CD4-positive, alpha-beta T cell treated with Interleukin-4 for 1 hour (primary cell): ENCODE measurements at regions not wholly inside any gene's neighbourhood (a gene's known extent, or its start where the extent isn't known, plus 50 kb on each side); places are given as distances from the start of the nearest gene placed in this dataset.

ENCODE experiments used
- DNase-seq, 2 donors: peaks; one replicate each; pipeline ENCODE4 v3.0.0-alpha.2; 2020 to 2022

DNA sequence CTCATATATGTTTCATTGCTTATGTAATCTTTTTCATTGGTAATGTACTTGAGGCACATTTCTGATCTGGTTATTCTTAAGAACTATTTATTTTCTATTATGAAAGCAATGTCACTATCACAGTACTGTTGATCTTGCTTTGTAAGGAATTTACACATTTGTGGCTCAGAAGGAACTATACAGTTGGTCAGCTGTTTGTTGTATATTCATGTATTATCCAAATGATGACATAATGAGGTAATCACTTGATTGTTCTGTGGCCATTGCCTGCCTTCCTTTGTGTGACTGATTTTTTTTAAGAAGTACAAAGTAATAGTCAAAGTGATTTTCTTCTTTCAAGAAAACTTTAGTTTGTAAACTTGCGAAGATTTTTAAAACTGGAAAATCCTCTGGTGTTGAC is 399.9 kb downstream of the TMEM161B start:
- DNase-seq = no peak

DNA sequence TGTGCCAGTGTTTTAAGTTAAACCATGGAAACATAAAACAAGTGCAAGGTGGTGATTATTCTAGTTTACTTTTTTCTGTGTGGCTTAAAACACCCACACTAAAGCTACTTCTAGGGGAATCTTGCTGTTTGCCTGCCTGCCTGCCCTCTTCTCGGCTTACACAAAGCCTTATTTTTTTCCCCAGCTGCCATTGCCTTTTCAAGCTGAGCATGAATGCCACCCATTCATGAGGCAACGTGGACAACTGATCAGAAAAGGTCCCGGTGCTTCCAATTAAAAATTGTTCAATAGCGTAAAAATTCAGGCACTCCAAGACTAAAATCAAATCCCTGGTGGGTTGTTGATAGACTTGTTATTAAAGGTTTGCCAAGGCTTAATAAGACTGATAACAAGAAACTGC is 401.4 kb downstream of the TMEM161B start:
- DNase-seq = no peak

DNA sequence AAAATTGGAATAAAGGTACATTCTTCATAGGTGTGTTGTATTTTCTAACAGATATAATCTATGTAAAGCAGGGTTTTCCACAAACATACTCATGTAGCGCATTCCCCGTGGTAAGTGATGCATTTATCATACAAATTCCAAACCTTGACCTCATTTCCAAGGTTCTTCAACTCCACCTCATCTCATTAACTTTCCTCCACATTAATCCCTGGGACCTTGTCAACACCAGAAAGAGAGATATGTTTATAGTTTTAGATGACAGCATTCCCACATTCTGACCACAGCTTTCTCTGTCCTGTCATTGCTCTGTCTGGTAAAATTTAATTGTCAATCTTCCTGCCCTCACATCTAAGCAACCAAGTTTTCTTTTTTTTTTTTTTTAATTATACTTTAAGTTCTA is 415.1 kb downstream of the TMEM161B start:
- DNase-seq = no peak

DNA sequence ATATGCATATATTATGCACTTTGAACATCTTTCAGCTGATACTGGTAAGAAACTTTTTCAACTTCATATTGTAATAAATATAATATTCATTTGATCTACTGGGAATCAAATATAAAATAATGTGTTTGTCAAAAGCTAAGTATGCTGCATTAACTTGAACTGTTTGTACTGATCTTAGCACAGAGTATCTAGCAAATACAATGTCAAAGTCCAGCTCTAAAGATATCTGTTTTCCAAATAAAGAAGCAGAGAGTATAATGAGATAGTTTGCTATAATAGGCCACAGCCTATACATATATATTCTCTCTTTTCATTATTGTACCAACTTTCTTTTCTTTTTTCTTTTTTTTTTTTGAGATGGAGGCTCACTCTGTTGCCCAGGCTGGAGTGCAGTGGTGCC is 417.0 kb downstream of the TMEM161B start:
- no peak for DNase-seq

DNA sequence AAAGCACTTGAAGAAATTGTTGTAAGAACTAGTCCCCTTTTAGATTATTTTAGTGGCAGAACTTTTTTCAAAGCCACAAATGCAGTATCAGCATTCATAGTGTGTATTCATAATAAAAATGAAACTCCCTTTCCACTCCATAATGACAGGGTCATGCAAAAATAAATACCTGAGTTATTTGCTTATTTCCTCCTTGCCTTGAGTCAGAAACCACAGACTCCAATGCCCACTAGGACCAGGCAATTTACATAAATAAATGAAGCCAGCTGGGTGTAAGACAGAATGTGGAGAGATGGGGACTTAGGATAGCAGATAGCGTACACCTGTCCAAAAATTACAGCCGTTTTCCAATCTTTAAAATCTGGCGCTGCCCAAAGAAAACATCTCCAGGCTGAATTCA is 417.8 kb downstream of the TMEM161B start:
- DNase-seq = no peak

DNA sequence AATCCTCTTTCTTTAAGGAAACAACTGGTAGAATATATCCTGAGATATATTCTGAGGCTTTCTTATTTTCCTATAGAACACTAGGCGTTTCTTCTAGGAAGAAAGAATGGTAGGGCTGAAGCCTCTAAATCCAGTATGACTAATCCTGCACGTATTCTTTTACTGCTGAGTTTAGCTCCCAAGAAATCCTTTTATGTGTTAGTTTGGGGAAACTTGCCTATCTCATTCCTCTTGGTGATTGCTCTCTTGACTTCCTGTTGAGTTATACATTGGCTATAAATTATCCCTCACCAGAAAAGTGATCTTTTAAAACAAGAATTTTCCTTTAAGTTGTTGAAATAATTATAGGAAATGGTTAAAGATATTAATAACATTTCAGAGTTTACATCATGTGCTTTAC is 422.9 kb downstream of the TMEM161B start:
- DNase-seq = no peak

DNA sequence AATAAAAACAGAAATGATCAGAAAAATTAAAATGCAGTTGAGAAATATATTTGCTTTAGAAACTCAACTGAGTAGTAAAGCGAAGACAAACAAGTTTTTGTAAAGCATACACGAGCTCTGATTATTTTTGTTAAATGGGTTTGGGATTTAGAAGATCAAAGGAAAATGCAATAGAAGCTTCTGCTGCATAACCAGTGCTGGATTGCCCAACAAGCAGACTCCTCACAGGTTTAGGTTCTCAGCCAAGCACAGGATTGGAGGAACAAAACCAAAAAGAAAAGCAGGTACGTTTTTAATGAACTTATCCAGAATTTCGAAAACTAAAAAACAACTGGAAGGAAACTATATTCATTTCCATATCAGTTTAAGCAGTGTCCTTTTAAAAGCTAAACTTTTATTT is 423.8 kb downstream of the TMEM161B start:
- no peak for DNase-seq

DNA sequence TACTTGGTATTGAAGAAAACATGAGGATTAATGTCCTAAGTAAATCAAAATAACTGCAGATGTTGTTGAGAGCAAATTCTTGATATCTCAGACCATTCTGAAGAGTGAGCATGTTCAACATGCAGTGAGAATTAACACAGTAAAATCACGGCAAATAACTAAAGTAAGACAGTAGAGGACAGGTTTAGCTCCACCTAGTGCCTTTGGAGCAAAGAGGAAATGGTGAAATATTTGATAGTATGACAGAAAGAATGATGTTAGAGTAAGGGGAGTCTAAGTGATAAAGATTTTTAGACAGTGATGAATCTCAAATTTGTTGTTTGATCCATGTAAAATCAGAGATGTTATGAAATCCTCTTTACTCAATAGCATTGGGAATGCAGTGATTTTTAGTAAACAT is 424.2 kb downstream of the TMEM161B start:
- no peak for DNase-seq

DNA sequence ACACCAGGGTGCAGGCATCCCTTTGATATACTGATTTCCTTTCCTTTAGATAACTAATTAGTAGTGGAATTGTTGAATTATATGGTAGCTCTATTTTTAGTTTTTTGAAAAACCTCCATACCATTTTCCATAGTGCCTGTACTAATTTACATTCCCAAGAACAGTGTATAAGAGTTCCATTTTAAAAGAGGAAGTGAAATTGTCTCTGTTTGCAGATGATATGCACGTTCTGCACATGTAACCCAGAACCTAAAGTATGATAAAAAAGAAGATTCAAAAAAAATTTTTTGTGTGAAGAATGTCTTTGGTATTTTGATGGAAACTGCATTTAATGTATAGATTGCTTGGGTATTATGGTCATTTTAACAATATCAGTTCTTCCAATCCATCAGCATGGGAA is 424.0 kb upstream of the CCNH start:
- DNase-seq = no peak

DNA sequence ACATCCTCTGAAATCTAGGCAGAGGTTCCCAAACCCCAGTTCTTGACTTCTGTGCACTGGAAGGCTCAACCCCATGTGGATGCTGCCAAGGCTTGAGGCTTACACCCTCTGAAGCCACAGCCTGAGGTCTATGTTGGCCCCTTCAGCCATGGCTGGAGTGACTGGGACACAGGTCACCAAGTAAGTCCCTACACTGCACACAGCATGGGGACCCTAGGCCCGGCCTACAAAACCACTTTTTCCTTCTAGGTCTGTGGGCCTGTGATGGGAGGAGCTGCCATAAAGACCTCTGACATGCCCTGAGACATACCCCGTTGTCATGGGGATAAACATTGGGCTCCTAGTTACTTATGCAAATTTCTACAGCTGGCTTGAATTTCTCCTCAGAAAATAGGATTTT is 418.8 kb upstream of the CCNH start:
- DNase-seq = no peak

DNA sequence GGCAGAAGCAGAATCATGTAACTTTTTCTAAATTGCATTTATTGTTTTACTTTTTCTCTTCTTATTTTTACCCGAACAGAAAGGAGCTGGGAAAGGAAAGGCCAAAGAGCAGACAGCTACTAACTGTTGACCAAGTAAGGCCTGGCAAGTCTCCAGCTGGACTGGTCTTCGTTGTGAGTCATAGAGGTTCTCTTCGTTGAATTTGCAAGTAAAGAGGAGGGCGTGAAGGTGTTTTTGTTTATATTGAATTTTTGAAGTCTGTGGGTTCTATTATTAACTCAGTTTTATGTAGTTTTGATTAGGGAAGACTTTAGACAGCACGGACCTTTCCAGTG is 416.5 kb upstream of the CCNH start:
- DNase-seq = no peak

DNA sequence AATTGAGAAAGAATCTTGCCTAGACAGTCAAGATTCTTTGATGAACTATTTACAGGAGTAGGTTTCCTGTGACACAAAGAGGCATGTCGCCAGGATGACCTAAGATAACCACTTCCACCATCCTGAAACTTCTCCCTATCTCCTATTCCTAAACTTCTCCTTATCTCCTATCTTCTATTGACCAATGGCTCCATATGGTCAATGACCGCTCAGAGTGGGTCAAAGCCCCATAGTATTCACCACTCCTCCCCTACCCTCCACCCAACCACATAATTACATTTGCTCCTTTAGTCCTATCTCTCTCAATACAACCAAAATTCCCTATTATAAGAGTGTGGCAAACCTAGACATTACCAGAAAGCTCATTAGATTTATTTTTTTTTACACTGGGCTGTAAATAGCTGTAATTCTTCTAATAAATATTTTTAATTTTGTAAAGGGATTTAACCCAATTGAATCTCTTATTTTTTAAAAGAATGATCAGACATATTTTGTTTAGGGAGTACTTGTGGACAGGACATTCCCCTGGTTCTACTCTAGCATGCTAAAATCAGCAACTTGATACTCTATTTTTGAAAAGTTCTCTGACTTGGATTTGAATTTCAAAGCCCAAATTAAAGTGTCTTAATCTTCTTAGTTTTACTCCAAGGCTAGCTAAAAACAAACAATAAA is 416.0 kb upstream of the CCNH start:
- DNase-seq = no peak

DNA sequence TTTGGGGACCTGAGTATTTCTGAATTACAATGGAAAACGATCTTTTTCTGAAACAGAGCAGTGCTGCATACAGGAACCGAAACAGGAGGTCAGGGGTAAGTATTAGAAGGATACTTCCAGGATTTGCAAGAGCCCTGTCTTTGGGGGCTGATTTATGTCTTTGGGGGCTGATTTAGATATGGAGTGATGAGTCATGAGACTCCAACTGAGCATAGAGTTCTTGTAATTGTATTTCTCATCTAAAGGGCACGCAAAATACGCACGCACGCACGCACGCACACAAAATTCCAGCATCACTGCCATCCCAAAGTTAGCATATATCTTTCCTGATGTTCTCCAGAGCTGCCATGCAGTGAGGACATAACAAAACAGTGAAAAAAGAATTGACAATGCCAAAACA is 414.8 kb upstream of the CCNH start:
- no peak for DNase-seq

DNA sequence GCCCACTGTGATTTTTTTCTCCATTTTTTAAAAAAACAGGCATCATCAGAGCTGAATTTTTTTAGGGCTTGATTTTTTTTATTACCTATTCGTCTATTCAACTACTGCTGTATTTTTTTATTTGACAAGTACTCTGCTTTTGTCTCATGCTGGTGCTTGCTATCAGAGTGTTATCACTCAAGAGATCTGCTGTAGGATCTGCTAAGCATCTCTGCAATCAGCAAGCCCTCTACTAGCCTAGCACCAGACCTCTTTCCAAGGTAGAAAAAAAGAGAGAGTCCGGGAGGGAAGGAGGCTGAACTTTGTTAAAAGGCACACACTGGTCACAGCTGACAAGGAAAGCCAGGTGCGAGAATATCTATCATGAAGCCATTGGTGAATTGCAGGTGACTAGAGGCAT is 413.8 kb upstream of the CCNH start:
- no peak for DNase-seq

DNA sequence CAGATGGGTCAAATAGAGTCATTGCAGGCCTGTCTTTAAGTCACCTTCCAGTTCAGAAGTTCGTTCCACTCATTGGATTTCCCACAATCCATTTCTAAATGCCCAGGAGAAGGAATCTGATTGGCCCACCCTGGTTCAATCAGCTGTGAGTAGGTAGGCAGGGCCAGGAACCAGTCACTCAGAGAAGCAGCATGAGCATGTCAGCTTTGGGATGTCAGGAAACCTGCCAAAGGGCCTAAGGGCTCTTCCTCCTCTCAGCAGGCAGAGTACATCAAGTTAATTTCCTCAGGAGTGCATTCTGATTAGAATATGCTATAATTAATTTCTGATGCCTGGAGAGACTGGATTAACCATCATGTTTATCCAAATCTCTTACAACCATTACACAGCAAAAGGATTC is 412.9 kb upstream of the CCNH start:
- no peak for DNase-seq

DNA sequence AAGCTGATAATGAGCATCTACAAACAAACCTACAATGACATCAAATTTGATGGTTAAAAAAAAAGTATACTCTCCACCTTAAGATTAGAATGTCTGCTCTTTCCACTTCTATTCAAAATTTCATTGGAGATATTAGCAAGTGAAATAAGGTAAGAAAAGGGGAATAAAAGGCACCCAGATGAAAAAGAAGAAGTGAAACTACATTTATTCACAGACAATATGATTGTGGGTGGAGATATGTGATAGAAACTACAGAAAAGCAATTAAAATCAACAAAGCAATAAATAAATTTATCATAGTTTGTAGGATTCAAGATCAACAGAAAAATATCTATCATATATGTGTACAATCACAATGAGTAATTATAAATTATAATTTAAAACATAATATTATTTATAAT is 395.1 kb upstream of the CCNH start:
- no peak for DNase-seq

DNA sequence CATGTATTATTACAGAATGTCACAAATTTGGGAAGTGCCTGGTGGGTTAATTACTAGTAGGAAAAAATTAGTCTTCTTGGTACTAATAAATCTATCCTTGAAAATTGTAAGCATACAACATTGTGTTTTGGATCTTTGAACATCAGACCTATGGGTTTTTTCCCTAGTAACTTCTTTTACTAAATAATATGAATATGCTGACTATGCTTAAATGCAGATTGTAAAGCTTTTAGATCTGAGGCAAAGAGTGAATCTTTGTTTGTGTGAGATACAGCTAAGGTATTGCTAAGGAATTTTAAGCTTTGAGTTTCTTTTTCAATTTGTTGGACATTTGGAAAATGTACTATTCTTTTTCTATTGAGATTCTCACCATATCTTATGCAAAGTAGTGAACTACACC is 390.6 kb upstream of the CCNH start:
- no peak for DNase-seq

DNA sequence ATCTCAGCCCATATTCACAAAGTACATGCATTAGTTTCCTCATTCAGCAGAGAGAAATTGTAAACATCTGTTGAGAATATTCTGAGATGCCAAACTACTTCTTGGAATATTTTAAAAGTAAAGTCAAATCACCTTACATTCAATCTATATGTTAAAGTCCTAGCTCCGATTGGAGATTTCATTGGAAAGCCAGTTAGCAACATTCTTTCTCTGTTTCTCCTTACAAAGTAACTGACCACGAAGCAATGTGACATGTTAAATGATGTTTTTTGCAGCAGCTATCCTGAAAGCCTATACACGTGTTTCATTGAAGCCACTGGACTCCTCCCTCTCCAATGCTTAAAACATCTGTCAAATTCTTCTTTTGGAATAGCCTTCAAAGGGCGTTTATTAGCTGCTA is 379.1 kb upstream of the CCNH start:
- DNase-seq = no peak

DNA sequence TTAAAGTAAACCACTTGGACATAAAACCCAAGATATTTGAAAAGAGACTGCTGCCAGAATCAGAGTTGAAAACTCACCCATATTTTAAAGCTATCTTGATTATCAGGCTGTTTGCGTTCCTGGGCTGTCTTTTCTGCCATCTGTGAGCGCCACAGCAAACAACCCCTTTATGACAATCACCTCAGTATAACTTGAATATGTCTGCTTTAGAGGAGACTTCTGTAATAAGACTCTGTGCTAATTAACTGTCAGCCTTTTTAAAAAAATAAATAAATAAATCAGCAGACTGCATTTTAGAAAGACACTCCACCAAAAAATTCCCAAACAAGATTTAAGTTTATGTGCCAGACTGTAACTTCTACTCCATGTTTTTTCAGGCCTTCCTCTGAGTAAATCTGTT is 375.7 kb upstream of the CCNH start:
- DNase-seq = no peak

DNA sequence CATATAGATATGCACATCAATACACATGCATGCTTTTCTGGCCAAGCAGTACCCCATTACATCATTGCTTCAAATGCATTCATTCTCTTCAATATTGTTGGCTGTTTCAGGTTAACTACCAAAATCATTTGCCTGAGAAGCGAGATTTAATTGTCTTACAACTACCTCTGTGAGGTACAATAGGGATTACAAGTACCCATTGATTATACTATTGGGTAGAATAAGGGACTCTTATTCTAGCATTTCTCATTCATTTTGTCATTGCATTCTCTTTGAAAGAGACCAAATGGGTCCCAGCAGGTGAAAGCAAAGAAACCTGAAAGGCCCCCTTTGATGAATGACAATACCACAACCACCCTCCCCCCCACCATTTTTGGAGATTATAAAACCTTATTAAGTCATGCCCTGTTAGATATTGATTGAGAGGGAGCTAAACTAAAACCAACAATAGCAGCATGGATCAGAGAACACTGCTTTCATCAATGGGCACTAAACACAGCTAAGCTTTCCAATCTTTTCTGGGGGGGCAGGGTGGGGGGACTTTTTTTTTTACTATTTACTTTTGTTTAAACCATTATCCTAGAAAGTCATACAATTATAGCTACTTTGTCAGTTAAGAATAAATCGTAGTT is 375.0 kb upstream of the CCNH start:
- DNase-seq = no peak

DNA sequence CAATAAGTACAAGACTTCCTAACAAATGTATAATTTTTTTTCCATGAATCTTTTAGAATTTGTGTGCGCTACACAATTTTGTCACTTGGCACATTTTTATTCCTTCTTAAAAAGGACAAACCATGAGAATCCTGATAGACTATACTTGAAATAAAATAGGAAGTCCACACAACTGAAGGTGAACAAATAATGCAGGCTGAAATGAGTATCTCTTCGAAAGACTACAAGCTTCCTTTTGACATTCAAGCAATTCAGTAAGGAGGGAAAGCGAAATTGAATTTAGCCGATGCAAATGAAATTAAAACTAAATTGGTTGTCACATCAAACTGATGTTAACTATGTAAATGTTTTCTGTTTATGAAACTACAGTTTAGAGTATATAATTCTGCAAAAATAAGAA is 374.4 kb upstream of the CCNH start:
- no peak for DNase-seq

DNA sequence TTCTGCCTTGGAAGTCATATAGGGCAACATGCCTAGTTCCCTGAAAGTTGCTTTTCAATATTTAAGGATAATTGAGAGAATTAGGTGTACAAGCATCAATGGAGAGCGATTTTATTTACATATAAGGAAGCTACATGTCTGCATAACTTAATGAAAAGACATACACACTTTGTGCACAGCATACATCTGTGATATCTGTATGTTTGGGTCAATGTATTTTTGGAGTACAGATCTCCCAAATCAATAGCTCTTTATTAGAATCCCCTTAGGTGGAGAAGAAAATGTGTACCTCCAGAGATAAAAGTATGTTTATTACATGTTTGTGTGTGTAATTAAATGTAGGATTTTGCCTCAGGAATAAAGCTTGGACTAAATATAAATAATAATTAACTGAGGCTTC is 373.7 kb upstream of the CCNH start:
- no peak for DNase-seq

DNA sequence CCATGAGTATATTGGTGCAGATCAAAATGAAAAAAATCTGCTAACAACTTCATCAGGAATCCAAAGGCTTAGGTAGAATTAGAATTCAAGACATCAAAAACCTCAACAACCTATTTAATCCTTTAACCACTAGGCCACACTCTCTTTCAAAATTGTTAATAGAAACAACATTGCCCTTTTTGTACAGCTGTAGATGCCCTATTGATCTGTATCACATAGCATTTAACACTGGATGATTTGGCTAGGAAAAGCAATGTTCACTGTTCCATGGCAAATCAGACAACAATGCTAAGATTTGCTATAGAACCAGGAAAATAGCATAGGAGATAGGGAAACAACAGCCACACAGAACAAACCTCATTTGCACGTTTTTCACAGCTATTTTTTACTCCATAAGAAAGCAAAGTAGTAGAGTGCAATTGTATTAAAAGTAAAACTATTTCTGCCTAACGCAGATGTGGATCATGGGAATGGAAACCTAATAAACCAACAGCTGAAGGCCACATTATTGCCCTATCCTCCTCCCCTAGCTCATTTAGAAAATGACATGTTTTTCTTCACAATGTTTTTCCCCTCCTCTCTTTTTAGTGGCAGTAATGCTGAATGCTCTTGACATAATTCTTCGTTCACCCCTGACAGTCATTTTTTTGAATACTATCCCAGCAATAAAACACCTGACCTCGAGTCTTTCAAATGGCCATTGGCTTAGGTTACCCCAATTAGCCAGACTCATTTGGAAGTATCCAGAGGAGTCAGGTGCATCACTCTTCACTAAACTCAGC is 373.0 kb upstream of the CCNH start:
- DNase-seq = no peak

DNA sequence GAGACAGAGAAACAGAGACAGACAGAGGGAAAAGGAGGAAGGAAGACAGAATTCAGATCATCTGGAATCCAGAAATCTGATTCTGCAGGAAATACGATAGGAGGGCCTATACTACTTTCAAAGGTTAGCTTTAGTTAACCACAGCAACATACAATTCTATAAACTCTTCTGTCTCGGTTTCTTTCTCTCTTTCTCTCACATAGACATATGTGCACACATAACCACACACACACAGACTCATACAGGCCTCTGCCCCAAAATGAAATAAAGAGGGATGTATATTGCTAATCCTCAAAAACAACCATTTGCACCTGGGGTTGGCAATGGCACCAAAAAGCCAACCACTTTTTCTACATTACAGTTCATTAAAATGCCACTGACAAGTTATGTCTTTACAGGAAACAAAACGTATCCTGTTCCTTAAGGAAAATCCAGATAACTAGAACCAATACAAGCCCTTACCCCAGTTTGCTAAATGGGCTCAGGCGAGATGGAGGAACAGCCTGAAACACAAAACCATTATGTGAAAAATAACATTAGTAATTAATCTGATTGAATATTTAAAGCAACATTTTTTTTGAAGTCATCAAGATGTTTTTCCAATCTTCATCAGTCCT is 372.3 kb upstream of the CCNH start:
- DNase-seq = no peak
